GM23248 (cell line): ENCODE measurements at regions not wholly inside any gene's neighbourhood (a gene's known extent, or its start where the extent isn't known, plus 50 kb on each side); places are given as distances from the start of the nearest gene placed in this dataset. TPM values are rescaled to one million over a fixed set of nuclear protein-coding genes. Genes with fewer than 3 reads are reported as not detected.

ENCODE experiments used
- DNase-seq: peaks from one replicate; pipeline ENCODE4 v3.0.0-alpha.2; 2015
- H2AFZ ChIP-seq: fragments of 200-600 bp; sonication (generic); 2 replicates; pipeline ENCODE4 v1.6.1; 2016; ENCODE audit warnings: antibody characterized with exemption
- H3F3A ChIP-seq: fragments of 200-600 bp; sonication (generic); 2 replicates; pipeline ENCODE4 v1.6.1; 2016; ENCODE audit warnings: mild to moderate bottlenecking, antibody characterized with exemption, mixed run types; ENCODE audit not compliant: insufficient read depth
- H3K27ac ChIP-seq: fragments of 200-600 bp; sonication (generic); 2 replicates; pipeline ENCODE4 v1.5.1; 2016; ENCODE audit warnings: mild to moderate bottlenecking
- H3K27me3 ChIP-seq: fragments of 200-600 bp; sonication (generic); replicated peaks from 2 replicates; pipeline ENCODE4 v1.6.1; 2016; ENCODE audit warnings: mild to moderate bottlenecking; ENCODE audit not compliant: insufficient read depth
- H3K36me3 ChIP-seq: fragments of 200-600 bp; sonication (generic); 2 replicates; pipeline ENCODE4 v1.6.1; 2016; ENCODE audit warnings: low read depth, mild to moderate bottlenecking
- H3K4me1 ChIP-seq: fragments of 200-600 bp; sonication (generic); 2 replicates; pipeline ENCODE4 v1.6.1; 2016; ENCODE audit warnings: mild to moderate bottlenecking; ENCODE audit not compliant: insufficient read depth
- H3K4me2 ChIP-seq: fragments of 200-600 bp; sonication (generic); one replicate; pipeline ENCODE4 v1.6.1; 2016; ENCODE audit warnings: mild to moderate bottlenecking; ENCODE audit not compliant: unreplicated experiment
- H3K4me3 ChIP-seq: fragments of 200-600 bp; sonication (generic); 2 replicates; pipeline ENCODE4 v1.5.1; 2016; ENCODE audit warnings: mild to moderate bottlenecking
- H3K79me2 ChIP-seq: fragments of 200-600 bp; sonication (generic); 2 replicates; pipeline ENCODE4 v1.6.1; 2016; ENCODE audit warnings: mild to moderate bottlenecking; ENCODE audit not compliant: insufficient read depth
- H3K9ac ChIP-seq: fragments of 200-600 bp; sonication (generic); 2 replicates; pipeline ENCODE4 v1.6.1; 2016; ENCODE audit warnings: mild to moderate bottlenecking
- H3K9me2 ChIP-seq: fragments of 200-600 bp; sonication (generic); 2 replicates; pipeline ENCODE4 v1.6.1; 2016; ENCODE audit warnings: mixed run types, mild to moderate bottlenecking, moderate library complexity; ENCODE audit not compliant: insufficient read depth
- H3K9me3 ChIP-seq: fragments of 200-600 bp; sonication (generic); one replicate; pipeline ENCODE4 v1.6.1; 2017; ENCODE audit warnings: low read depth
- H4K20me1 ChIP-seq: fragments of 200-600 bp; sonication (generic); 2 replicates; pipeline ENCODE4 v1.6.0; 2016; ENCODE audit not compliant: insufficient read depth
- EZH2 ChIP-seq: fragments of 200-600 bp; sonication (generic); IDR thresholded peaks from 2 replicates; pipeline ENCODE4 v1.6.1; 2018; ENCODE audit warnings: antibody characterized with exemption, mild to moderate bottlenecking; ENCODE audit not compliant: insufficient read depth, poor library complexity, severe bottlenecking
- EZH2phosphoT487 ChIP-seq: fragments of 200-600 bp; sonication (generic); IDR thresholded peaks from 2 replicates; pipeline ENCODE4 v1.6.1; 2018; ENCODE audit warnings: antibody characterized with exemption, moderate library complexity, mild to moderate bottlenecking, low read depth; ENCODE audit not compliant: insufficient read depth
- WGBS, 2 experiments: methylation state at CpG; one replicate each; pipeline ENCODE4 v1.1.6; 2015 to 2017; ENCODE audit warnings: low lambda C conversion rate in 2 of 2, low coverage in 1 of 2; ENCODE audit errors: missing lambda C conversion rate in 2 of 2; 5-methylcytosine and 5-hydroxymethylcytosine counted together
- in situ Hi-C: fragments of 300-500 bp; cut with MboI; formaldehyde crosslinking; loops from 2 replicates; pipeline ENCODE4 v1.15.0; 2020
- small RNA-seq: library from RNA; depleted of rRNA; stranded (forward); fragments of <200 nt; gene quantifications from one replicate; pipeline ENCODE3, GENCODE V24; 2014; ENCODE audit warnings: low read depth, low replicate concordance

DNA sequence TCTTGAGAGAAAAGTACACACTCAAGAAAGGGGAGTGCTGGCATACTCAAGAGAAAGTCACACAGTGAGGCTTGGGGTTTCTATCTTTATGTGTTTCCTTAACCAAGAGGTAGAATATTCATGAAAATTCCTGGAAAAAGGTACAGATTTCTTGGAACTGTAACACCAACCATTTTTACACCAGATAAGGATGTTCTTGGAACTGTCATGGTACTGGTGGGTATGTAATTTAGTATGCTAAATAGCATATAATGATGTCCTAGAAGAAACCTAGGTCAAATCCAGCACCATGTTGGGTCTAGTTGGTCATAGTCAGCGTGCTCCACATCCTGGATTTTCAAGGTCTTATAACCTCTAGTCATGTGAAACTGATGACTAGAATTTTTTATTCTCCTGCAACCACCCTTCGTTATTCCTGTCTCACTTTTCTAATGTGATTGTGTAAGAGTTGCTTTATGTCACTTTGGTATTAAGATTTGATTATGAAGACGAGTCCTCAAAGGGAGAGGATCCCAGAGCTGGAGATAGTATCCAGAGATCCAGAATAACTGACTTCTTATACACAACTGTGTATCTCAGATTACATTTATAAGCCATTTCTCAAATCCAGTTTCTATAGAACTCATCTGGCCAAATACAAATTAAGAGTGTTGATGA is 510.1 kb downstream of the TMTC2 start:
- no peak overlapping the region for H3K9ac ChIP-seq
- H3K36me3 ChIP-seq: no peaks in the 10 kb centered on the region
- no peak overlapping the region for H3K27ac ChIP-seq
- in situ Hi-C loops: no loop called here
- H3K79me2 ChIP-seq: no peaks in the 10 kb centered on the region
- no peak for DNase-seq
- no peak overlapping the region for H2AFZ ChIP-seq
- no peak overlapping the region for H3K4me3 ChIP-seq
- H3K27me3 ChIP-seq: no peaks in the 10 kb centered on the region
- 51 to 58% methylated on average over 3 of the region's 3 CpGs for WGBS, 2 experiments
- TF ChIP-seq EZH2 (no peak), EZH2phosphoT487 (no peak)
- H3F3A ChIP-seq: no peaks in the 10 kb centered on the region
- H4K20me1 ChIP-seq: no peaks in the 10 kb centered on the region
- H3K9me3 ChIP-seq: peaks cover 3% of the 10 kb centered on the region
- H3K4me2 ChIP-seq: no peak overlapping the region
- no peaks in the 10 kb centered on the region for H3K4me1 ChIP-seq
- H3K9me2 ChIP-seq: no peaks in the 10 kb centered on the region

DNA sequence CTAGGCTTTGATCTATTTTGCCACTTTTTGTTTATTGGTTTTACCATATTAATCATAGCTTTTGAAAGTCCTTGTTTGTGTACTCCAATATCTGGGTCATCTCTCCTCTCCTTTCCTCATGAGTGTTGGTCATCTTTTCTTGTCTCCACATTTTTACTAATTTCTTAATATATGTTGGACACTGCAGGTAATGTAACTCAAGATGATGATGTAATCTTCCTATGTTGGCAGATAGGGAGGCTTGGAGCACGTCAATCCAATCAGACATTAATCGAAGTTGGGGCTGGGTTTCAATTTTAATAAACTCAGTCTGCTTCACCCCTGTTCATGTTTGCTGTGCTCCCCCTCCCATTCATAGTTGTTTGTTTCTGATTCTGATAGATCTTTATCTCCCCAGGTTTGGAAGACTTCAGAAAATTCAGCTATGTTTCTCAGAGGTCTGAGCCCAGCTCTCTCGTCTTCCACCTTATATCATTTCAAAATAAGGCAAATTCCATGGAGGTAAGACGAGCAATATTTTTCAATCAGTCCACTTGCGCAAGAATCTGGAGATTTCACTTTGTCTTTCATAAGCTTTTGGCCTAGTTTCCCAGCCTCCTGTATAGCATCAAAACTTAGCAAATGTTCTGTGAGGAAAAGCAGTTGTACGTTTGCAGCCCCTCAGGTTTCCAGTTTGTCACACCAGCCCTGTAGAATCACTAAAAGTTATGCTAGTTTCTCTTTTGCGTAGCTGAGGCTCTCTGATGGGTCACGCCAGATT is 504.1 kb downstream of the TMTC2 start:
- Histone ChIP-seq H2AFZ (no peak overlapping the region), H3F3A (no peaks in the 10 kb centered on the region), H3K4me1 (no peaks in the 10 kb centered on the region), H3K9ac (no peak overlapping the region), H3K9me2 (no peaks in the 10 kb centered on the region), H3K36me3 (no peaks in the 10 kb centered on the region), H3K79me2 (no peaks in the 10 kb centered on the region), H3K27ac (no peak overlapping the region), H3K4me2 (no peak overlapping the region), H4K20me1 (no peaks in the 10 kb centered on the region), H3K27me3 (no peaks in the 10 kb centered on the region), H3K4me3 (no peak overlapping the region), H3K9me3 (peaks cover 3% of the 10 kb centered on the region)
- 47 to 53% methylated on average over 8 of the region's 8 CpGs for WGBS, 2 experiments
- no peak for TF ChIP-seq EZH2
- no peak for TF ChIP-seq EZH2phosphoT487
- in situ Hi-C loops: no loop called here
- DNase-seq: no peak

- TF ChIP-seq EZH2 (no peak), EZH2phosphoT487 (no peak)
- DNase-seq: no peak
- Histone ChIP-seq H3K4me3 (no peak overlapping the region), H4K20me1 (no peaks in the 10 kb centered on the region), H3F3A (no peaks in the 10 kb centered on the region), H3K4me1 (no peaks in the 10 kb centered on the region), H2AFZ (no peak overlapping the region), H3K36me3 (no peaks in the 10 kb centered on the region), H3K27ac (no peak overlapping the region), H3K9me3 (no peaks in the 10 kb centered on the region), H3K79me2 (no peaks in the 10 kb centered on the region), H3K4me2 (no peak overlapping the region), H3K9ac (no peak overlapping the region), H3K27me3 (no peaks in the 10 kb centered on the region), H3K9me2 (no peaks in the 10 kb centered on the region)
- WGBS, 2 experiments: 6 to 42% methylated on average over 1 of the region's 1 CpG
- in situ Hi-C loops: no loop called here
These were observed 499.7 kb downstream of the TMTC2 start for GRCh38 chr12:83186419-83186818.

GRCh38 chr12:83185241-83185640 is 498.5 kb downstream of the TMTC2 start:
- no peak for TF ChIP-seq EZH2
- TF ChIP-seq EZH2phosphoT487: no peak
- H3K9me2 ChIP-seq: no peaks in the 10 kb centered on the region
- in situ Hi-C loops: no loop called here

More at GRCh38 chr12:83185241-83185640, 498.5 kb downstream of the TMTC2 start:
- Histone ChIP-seq H3K4me3 (no peak overlapping the region), H3K4me1 (no peaks in the 10 kb centered on the region), H2AFZ (no peak overlapping the region), H3K79me2 (no peaks in the 10 kb centered on the region), H3K27me3 (no peaks in the 10 kb centered on the region), H3K4me2 (no peak overlapping the region), H4K20me1 (no peaks in the 10 kb centered on the region), H3F3A (no peaks in the 10 kb centered on the region), H3K27ac (no peak overlapping the region), H3K9me3 (no peaks in the 10 kb centered on the region), H3K9ac (no peak overlapping the region), H3K36me3 (no peaks in the 10 kb centered on the region)
- WGBS, 2 experiments: 0 to 2% methylated on average over 1 of the region's 1 CpG
- DNase-seq: no peak

Small RNA genes lying in the stretch of these regions (small RNA-seq; reads per million reads assigned to genes)
- gene RF00334: not detected
